Right hindlimb (tissue), 1 donor: ENCODE measurements at regions not wholly inside any gene's neighbourhood (a gene's known extent, or its start where the extent isn't known, plus 50 kb on each side); places are given as distances from the start of the nearest gene placed in this dataset.

Experiments used
- DNase-seq: peaks from one replicate; pipeline ENCODE4 v3.0.0-alpha.2; 2018

GRCh38 chr1:184141361-184141880 is 89.9 kb downstream of the TSEN15 start:
- no peak for DNase-seq

GRCh38 chr1:184143449-184143848 is 91.9 kb downstream of the TSEN15 start:
- peak; percentile 33 for DNase-seq

GRCh38 chr1:184145083-184145482 is 93.6 kb downstream of the TSEN15 start:
- no peak for DNase-seq

- DNase-seq, result no peak
Observed at GRCh38 chr1:184146202-184146601, 94.7 kb downstream of the TSEN15 start.

- DNase-seq, result no peak
Observed at GRCh38 chr1:184150776-184151531, 99.4 kb downstream of the TSEN15 start.

GRCh38 chr1:184152434-184152898 is 100.9 kb downstream of the TSEN15 start:
- peak; percentile 78 for DNase-seq

- DNase-seq, result no peak
Observed at GRCh38 chr1:184152974-184153373, 101.4 kb downstream of the TSEN15 start.

- DNase-seq, result no peak
Observed at GRCh38 chr1:184153731-184154130, 102.2 kb downstream of the TSEN15 start.

GRCh38 chr1:184156521-184157393 is 105.2 kb downstream of the TSEN15 start:
- DNase-seq, result no peak

GRCh38 chr1:184157394-184157742 is 105.8 kb downstream of the TSEN15 start:
- DNase-seq, result no peak

GRCh38 chr1:184158896-184159681 is 107.6 kb downstream of the TSEN15 start:
- no peak for DNase-seq

- DNase-seq, result no peak
Observed at GRCh38 chr1:184160236-184160635, 108.7 kb downstream of the TSEN15 start.

GRCh38 chr1:184161071-184161698 is 109.7 kb downstream of the TSEN15 start:
- no peak for DNase-seq

GRCh38 chr1:184162281-184162680 is 110.8 kb downstream of the TSEN15 start:
- DNase-seq, result no peak

GRCh38 chr1:184163674-184164465 is 112.3 kb downstream of the TSEN15 start:
- no peak for DNase-seq

GRCh38 chr1:184164536-184164935 is 113.0 kb downstream of the TSEN15 start:
- DNase-seq, result no peak

GRCh38 chr1:184166485-184166884 is 115.0 kb downstream of the TSEN15 start:
- DNase-seq, result no peak

GRCh38 chr1:184167352-184167751 is 115.8 kb downstream of the TSEN15 start:
- DNase-seq, result no peak

GRCh38 chr1:184170719-184171118 is 119.2 kb downstream of the TSEN15 start:
- DNase-seq, result no peak

GRCh38 chr1:184176058-184176457 is 124.5 kb downstream of the TSEN15 start:
- DNase-seq, result no peak

- no peak for DNase-seq
Observed at GRCh38 chr1:184181044-184181443, 129.5 kb downstream of the TSEN15 start.

- no peak for DNase-seq
Observed at GRCh38 chr1:184183919-184184318, 132.4 kb downstream of the TSEN15 start.
